Prostate gland (tissue), 2 donors: ENCODE measurements at regions not wholly inside any gene's neighbourhood (a gene's known extent, or its start where the extent isn't known, plus 50 kb on each side); places are given as distances from the start of the nearest gene placed in this dataset.

Source experiments
- POLR2A ChIP-seq: fragments of 450-650 bp; IDR thresholded peaks from one replicate; pipeline ENCODE4 v1.6.1; 2016; ENCODE audit warnings: antibody characterized with exemption, mild to moderate bottlenecking
- POLR2AphosphoS5 ChIP-seq: sonication (generic); formaldehyde crosslinking; IDR thresholded peaks from one replicate; pipeline ENCODE4 v1.6.1; 2017; ENCODE audit warnings: antibody characterized with exemption
- TF ChIP-seq, protein P1 (sequence below), 4 experiments: fragments of 200-600 bp in 2 of 4; fragments of 450-650 bp in 2 of 4; sonication (generic) in 2 of 4; IDR thresholded peaks; 1 replicate in 3 of 4; 2 replicates in 1 of 4; pipeline ENCODE4 v1.5.1; 2016 to 2019; ENCODE audit warnings: antibody characterized with exemption in 4 of 4, mild to moderate bottlenecking in 2 of 4, moderate library complexity in 2 of 4

DNA sequence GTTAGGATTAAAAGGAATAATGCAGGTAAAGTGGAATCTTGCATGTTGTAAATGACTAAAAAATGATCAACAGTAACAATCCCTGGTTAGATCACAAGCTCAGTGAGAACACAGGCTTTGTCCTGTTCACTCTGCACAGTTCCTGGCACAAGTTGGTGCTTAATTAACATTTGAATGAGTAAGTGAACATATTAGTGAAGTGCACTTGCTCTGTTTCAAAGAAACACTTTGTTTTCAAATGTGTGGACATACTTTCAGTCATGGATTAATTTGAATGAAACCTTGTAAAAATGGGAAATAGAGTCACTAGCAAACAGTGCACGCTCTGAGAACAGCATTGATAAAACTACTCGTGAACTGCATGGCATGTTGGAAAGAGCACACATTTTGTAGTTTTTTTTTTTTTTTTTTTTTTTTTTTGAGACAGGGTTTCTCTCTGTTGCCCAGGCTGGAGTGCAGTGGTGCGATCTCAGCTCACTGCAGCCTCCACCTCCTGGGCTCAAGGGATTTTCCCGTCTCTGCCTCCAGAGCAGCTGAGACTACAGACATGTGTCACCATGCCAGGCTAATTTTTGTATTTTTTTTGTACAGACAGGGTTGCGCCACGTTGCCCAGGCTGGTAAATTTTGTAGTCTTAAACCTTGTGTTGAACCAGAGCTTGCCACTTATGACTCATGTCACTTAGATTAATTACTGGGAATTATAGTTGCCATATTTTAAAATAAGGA is 159.9 kb downstream of the LURAP1L start:
- no peak for TF ChIP-seq POLR2AphosphoS5
- TF ChIP-seq, protein P1, sequence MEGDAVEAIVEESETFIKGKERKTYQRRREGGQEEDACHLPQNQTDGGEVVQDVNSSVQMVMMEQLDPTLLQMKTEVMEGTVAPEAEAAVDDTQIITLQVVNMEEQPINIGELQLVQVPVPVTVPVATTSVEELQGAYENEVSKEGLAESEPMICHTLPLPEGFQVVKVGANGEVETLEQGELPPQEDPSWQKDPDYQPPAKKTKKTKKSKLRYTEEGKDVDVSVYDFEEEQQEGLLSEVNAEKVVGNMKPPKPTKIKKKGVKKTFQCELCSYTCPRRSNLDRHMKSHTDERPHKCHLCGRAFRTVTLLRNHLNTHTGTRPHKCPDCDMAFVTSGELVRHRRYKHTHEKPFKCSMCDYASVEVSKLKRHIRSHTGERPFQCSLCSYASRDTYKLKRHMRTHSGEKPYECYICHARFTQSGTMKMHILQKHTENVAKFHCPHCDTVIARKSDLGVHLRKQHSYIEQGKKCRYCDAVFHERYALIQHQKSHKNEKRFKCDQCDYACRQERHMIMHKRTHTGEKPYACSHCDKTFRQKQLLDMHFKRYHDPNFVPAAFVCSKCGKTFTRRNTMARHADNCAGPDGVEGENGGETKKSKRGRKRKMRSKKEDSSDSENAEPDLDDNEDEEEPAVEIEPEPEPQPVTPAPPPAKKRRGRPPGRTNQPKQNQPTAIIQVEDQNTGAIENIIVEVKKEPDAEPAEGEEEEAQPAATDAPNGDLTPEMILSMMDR (IDR thresholded peaks at IDR 0.05) = no peak
- no peak for TF ChIP-seq POLR2A
